ENCODE measurements at regions not wholly inside any gene's neighbourhood (a gene's known extent, or its start where the extent isn't known, plus 50 kb on each side); places are given as distances from the start of the nearest gene placed in this dataset.

- peaks cover 8% of the 10 kb centered on the region for H3K36me3 Mint-ChIP-seq
- no peaks in the 10 kb centered on the region for H3K27me3 Mint-ChIP-seq
- peaks cover 14% of the 10 kb centered on the region for H3K4me1 Mint-ChIP-seq (ENCODE audit: unreplicated experiment)
- peak overlapping the region; percentile 27 for H3K4me3 Mint-ChIP-seq
- H3K9me3 Mint-ChIP-seq, result peaks cover 9% of the 10 kb centered on the region
- H3K27ac Mint-ChIP-seq, result peak overlapping the region; percentile 99
- TF ChIP-seq CTCF (conservative IDR thresholded peaks at IDR 0.05), result no peak
- DNase-seq (ENCODE audit: extremely low spot score, unreplicated experiment), result no peak
Observed at GRCh38 chr13:73464758-73465616, 406.2 kb downstream of the KLF5 start.

- H3K27me3 Mint-ChIP-seq, result no peaks in the 10 kb centered on the region
- no peak overlapping the region for H3K27ac Mint-ChIP-seq
- no peak overlapping the region for H3K4me3 Mint-ChIP-seq
- H3K9me3 Mint-ChIP-seq, result peaks cover 16% of the 10 kb centered on the region
- DNase-seq (ENCODE audit: extremely low spot score, unreplicated experiment), result no peak
- peaks cover 4% of the 10 kb centered on the region for H3K36me3 Mint-ChIP-seq
- H3K4me1 Mint-ChIP-seq (ENCODE audit: unreplicated experiment), result peaks cover 11% of the 10 kb centered on the region
- TF ChIP-seq CTCF (conservative IDR thresholded peaks at IDR 0.05), result no peak
Observed at GRCh38 chr13:73462241-73462640, 403.4 kb downstream of the KLF5 start.

GRCh38 chr13:73451221-73452029 lies 392.6 kb downstream of the KLF5 start:
- H3K27ac Mint-ChIP-seq, result peak overlapping the region; percentile 91
- no peaks in the 10 kb centered on the region for H3K27me3 Mint-ChIP-seq
- no peak for DNase-seq (ENCODE audit: extremely low spot score, unreplicated experiment)
- H3K9me3 Mint-ChIP-seq, result peaks cover 10% of the 10 kb centered on the region
- peaks cover 5% of the 10 kb centered on the region for H3K36me3 Mint-ChIP-seq
- H3K4me1 Mint-ChIP-seq (ENCODE audit: unreplicated experiment), result peaks cover 16% of the 10 kb centered on the region
- no peak for TF ChIP-seq CTCF (conservative IDR thresholded peaks at IDR 0.05)
- peak overlapping the region; percentile 26 for H3K4me3 Mint-ChIP-seq

GRCh38 chr13:73450583-73450982 lies 391.8 kb downstream of the KLF5 start:
- TF ChIP-seq CTCF (conservative IDR thresholded peaks at IDR 0.05), result no peak
- no peaks in the 10 kb centered on the region for H3K27me3 Mint-ChIP-seq
- H3K4me3 Mint-ChIP-seq, result peak overlapping the region; percentile 31
- peak overlapping the region; percentile 91 for H3K27ac Mint-ChIP-seq
- peaks cover 16% of the 10 kb centered on the region for H3K4me1 Mint-ChIP-seq (ENCODE audit: unreplicated experiment)
- H3K9me3 Mint-ChIP-seq, result peaks cover 13% of the 10 kb centered on the region
- no peak for DNase-seq (ENCODE audit: extremely low spot score, unreplicated experiment)
- H3K36me3 Mint-ChIP-seq, result peaks cover 5% of the 10 kb centered on the region

- peak overlapping the region; percentile 44 for H3K27ac Mint-ChIP-seq
- H3K27me3 Mint-ChIP-seq, result no peaks in the 10 kb centered on the region
- H3K36me3 Mint-ChIP-seq, result peaks cover 5% of the 10 kb centered on the region
- peaks cover 13% of the 10 kb centered on the region for H3K9me3 Mint-ChIP-seq
- H3K4me3 Mint-ChIP-seq, result no peak overlapping the region
- no peak for DNase-seq (ENCODE audit: extremely low spot score, unreplicated experiment)
- H3K4me1 Mint-ChIP-seq (ENCODE audit: unreplicated experiment), result peaks cover 16% of the 10 kb centered on the region
- TF ChIP-seq CTCF (conservative IDR thresholded peaks at IDR 0.05), result no peak
Observed at GRCh38 chr13:73449252-73449651, 390.4 kb downstream of the KLF5 start.

Measured in type B pancreatic cell (in vitro differentiated cells).